HepG2 (cell line): ENCODE measurements at regions not wholly inside any gene's neighbourhood (a gene's known extent, or its start where the extent isn't known, plus 50 kb on each side); places are given as distances from the start of the nearest gene placed in this dataset.

Experiments used
- ATAC-seq: fragments of 200-7000 bp; cut with Tn5 transposase; 3 replicates; pipeline ENCODE4 v1.9.1; 2020; ENCODE audit warnings: mild to moderate bottlenecking, moderate library complexity
- BruUV-seq: library from RNA; stranded (reverse); fragments of 400-500 nt; replicated peaks from 2 replicates; lab custom pipeline; 2021; lab: Mats Ljungman, UMichigan
- CTCF ChIA-PET: fragments of 300-600 bp; formaldehyde crosslinking; extraction: SDS; loops from one replicate; lab custom pipeline; 2021; ENCODE audit warnings: low total read pairs, inconsistent platforms, low intra/inter-chr PET ratio; lab: Yijun Ruan, JAX
- POLR2A ChIA-PET: fragments of 350-600 bp; sonication (Branson Sonifier 250); formaldehyde crosslinking; loops from one replicate; lab custom pipeline; 2020; ENCODE audit warnings: antibody characterized with exemption, inconsistent platforms; lab: Yijun Ruan, JAX
- DNase-seq: peaks from one replicate; pipeline ENCODE4 v3.0.0-alpha.2; 2015; ENCODE audit warnings: low spot score
- FAIRE-seq: peaks from 3 replicates; lab custom pipeline; 2011; peaks lifted over from hg19 to GRCh38; lab: Jason Lieb, UNC
- H2AFZ ChIP-seq: one replicate; pipeline ENCODE4 v1.6.1; 2011; ENCODE audit warnings: low read length, inconsistent platforms
- H3K27ac ChIP-seq: fragments of 300-600 bp; 3 replicates; pipeline ENCODE4 v1.8.0; 2011; ENCODE audit warnings: mixed run types, mild to moderate bottlenecking, mixed read lengths, low read length, inconsistent platforms; ENCODE audit not compliant: insufficient read depth; ENCODE audit errors: extremely low read length
- H3K27me3 ChIP-seq, 2 experiments: fragments of 200-600 bp in 1 of 2; 2 replicates in 1 of 2; 3 replicates in 1 of 2; pipeline versions ENCODE4 v1.6.0 to v1.8.0; 2011; ENCODE audit warnings: low read length in 2 of 2, mild to moderate bottlenecking in 2 of 2, moderate library complexity in 2 of 2, inconsistent platforms in 1 of 2; ENCODE audit not compliant: insufficient read depth in 2 of 2, control insufficient read depth in 1 of 2
- H3K36me3 ChIP-seq, 2 experiments: fragments of 200-600 bp in 1 of 2; replicated peaks in 1 of 2; 2 replicates in 1 of 2; 3 replicates in 1 of 2; pipeline versions ENCODE4 v1.5.1 to v1.8.0; 2011; ENCODE audit warnings: low read length in 2 of 2, inconsistent platforms in 1 of 2; ENCODE audit not compliant: insufficient read depth in 2 of 2, control insufficient read depth in 1 of 2
- H3K4me1 ChIP-seq: 2 replicates; pipeline ENCODE4 v1.5.1; 2012; ENCODE audit warnings: low read length, inconsistent platforms; ENCODE audit not compliant: insufficient read depth
- H3K4me2 ChIP-seq: 2 replicates; pipeline ENCODE4 v1.6.0; 2011; ENCODE audit warnings: low read depth, low read length, inconsistent platforms
- H3K4me3 ChIP-seq, 3 experiments: fragments of 200-600 bp in 1 of 3; sonication (generic), shearing (Covaris generic) in 1 of 3; replicated peaks in 1 of 3; 2 replicates each; pipeline ENCODE4 v1.5.1; 2011 to 2016; ENCODE audit warnings: low read length in 3 of 3, inconsistent platforms in 2 of 3, low read depth in 2 of 3, mild to moderate bottlenecking in 2 of 3, control low read depth in 1 of 3, mixed read lengths in 1 of 3; ENCODE audit not compliant: insufficient read depth in 1 of 3
- H3K79me2 ChIP-seq: one replicate; pipeline ENCODE4 v1.6.1; 2011; ENCODE audit warnings: low read length, inconsistent platforms; ENCODE audit not compliant: insufficient read depth
- H3K9ac ChIP-seq: 2 replicates; pipeline ENCODE4 v1.6.0; 2011; ENCODE audit warnings: mild to moderate bottlenecking, low read depth, low read length, inconsistent platforms; ENCODE audit not compliant: insufficient read depth
- H3K9me3 ChIP-seq: 2 replicates; pipeline ENCODE4 v1.5.1; 2012; ENCODE audit warnings: mild to moderate bottlenecking, low read length
- H4K20me1 ChIP-seq: 2 replicates; pipeline ENCODE4 v1.6.0; 2011; ENCODE audit warnings: inconsistent platforms, mild to moderate bottlenecking, low read length, moderate library complexity; ENCODE audit not compliant: insufficient read depth
- AGO2 ChIP-seq: fragments of 200-400 bp; formaldehyde crosslinking; optimal IDR thresholded peaks from 2 replicates; pipeline ENCODE3; 2017; ENCODE audit warnings: mild to moderate bottlenecking, low read depth, low read length, moderate library complexity
- ATM ChIP-seq: fragments of 450-650 bp; IDR thresholded peaks from 2 replicates; pipeline ENCODE4 v1.7.1; 2017; ENCODE audit warnings: mild to moderate bottlenecking, borderline replicate concordance
- CENPX ChIP-seq: sonication (generic); formaldehyde crosslinking; IDR thresholded peaks from 2 replicates; pipeline ENCODE4 v1.9.0; 2021; ENCODE audit warnings: mild to moderate bottlenecking, missing genetic modification reagents, moderate library complexity
- CREB1 ChIP-seq, 2 experiments: fragments of 450-650 bp in 1 of 2; IDR thresholded peaks; 2 replicates each; pipeline ENCODE4 v1.6.1; 2016 to 2017; ENCODE audit warnings: control low read depth in 1 of 2, mild to moderate bottlenecking in 1 of 2, missing compliant biosample characterization in 1 of 2, missing genetic modification characterization in 1 of 2
- ELF1 ChIP-seq: sonication (generic); formaldehyde crosslinking; IDR thresholded peaks from 2 replicates; pipeline ENCODE4 v1.4.0; 2020; ENCODE audit warnings: missing genetic modification reagents
- JDP2 ChIP-seq: sonication (generic); formaldehyde crosslinking; IDR thresholded peaks from 2 replicates; pipeline ENCODE4 v1.8.1; 2022; ENCODE audit warnings: missing genetic modification reagents, borderline replicate concordance
- KDM3A ChIP-seq: IDR thresholded peaks from 2 replicates; pipeline ENCODE4 v1.6.1; 2018; ENCODE audit warnings: low read depth, missing compliant biosample characterization
- PRMT3 ChIP-seq: sonication (generic); formaldehyde crosslinking; IDR thresholded peaks from 2 replicates; pipeline ENCODE4 v1.8.1; 2022; ENCODE audit warnings: low read depth, mild to moderate bottlenecking, moderate library complexity, missing genetic modification reagents, borderline replicate concordance
- TEAD2 ChIP-seq: sonication (generic); formaldehyde crosslinking; IDR thresholded peaks from 2 replicates; pipeline ENCODE4 v1.9.0; 2021; ENCODE audit warnings: missing genetic modification reagents
- ZC3H4 ChIP-seq: sonication (generic); formaldehyde crosslinking; IDR thresholded peaks from 2 replicates; pipeline ENCODE4 v1.4.0; 2020; ENCODE audit warnings: missing genetic modification reagents, borderline replicate concordance
- ZNF24 ChIP-seq: fragments of 450-650 bp; IDR thresholded peaks from 2 replicates; pipeline ENCODE4 v1.6.1; 2017; ENCODE audit warnings: antibody characterized with exemption, mild to moderate bottlenecking
- ZNF337 ChIP-seq: sonication (generic); formaldehyde crosslinking; IDR thresholded peaks from 2 replicates; pipeline ENCODE4 v1.5.1; 2020; ENCODE audit warnings: missing genetic modification reagents, low read depth, mild to moderate bottlenecking, borderline replicate concordance
- ZNF496 ChIP-seq: sonication (generic); formaldehyde crosslinking; IDR thresholded peaks from 2 replicates; pipeline ENCODE4 v1.8.1; 2023; ENCODE audit warnings: mild to moderate bottlenecking, moderate library complexity, missing genetic modification reagents; ENCODE audit not compliant: insufficient replicate concordance
- ZNF775 ChIP-seq: sonication (generic); formaldehyde crosslinking; IDR thresholded peaks from 2 replicates; pipeline ENCODE4 v1.4.0; 2020; ENCODE audit warnings: missing genetic modification reagents, mild to moderate bottlenecking, moderate library complexity, borderline replicate concordance
- WGBS: methylation state at CpG from one replicate; pipeline ENCODE4 v1.1.6; 2017; ENCODE audit warnings: low lambda C conversion rate; 5-methylcytosine and 5-hydroxymethylcytosine counted together
- in situ Hi-C: cut with HindIII; loops from 2 replicates; pipeline ENCODE4 v1.10.0; 2017; ENCODE audit warnings: low pct_unique_long_range_greater_than_20kb; ENCODE audit not compliant: extremely low pct_ligation_motif_present
- intact Hi-C: fragments of 100-400 bp; cut with micrococcal nuclease; formaldehyde crosslinking; loops from one replicate; pipeline ENCODE4 v1.10.0; 2022; ENCODE audit not compliant: unreplicated experiment
- TF ChIP-seq, protein P1 (sequence below): sonication (generic); formaldehyde crosslinking; IDR thresholded peaks from 2 replicates; pipeline ENCODE4 v1.4.0; 2020; ENCODE audit warnings: missing genetic modification reagents

GRCh38 chr6:15741405-15741804 is 78.6 kb upstream of the DTNBP1 start (continued):
- TF ChIP-seq ZC3H4 (CRISPR knock-in tag) (no peak), ATM (no peak), CREB1 (IDR thresholded peaks at IDR 0.05) (0 out of 2 replicates have a peak, but pooled peaks have one; percentile 2), CREB1 (CRISPR knock-in tag; IDR thresholded peaks at IDR 0.05) (no peak)

GRCh38 chr6:15739867-15740266 is 77.0 kb upstream of the DTNBP1 start:
- BruUV-seq, result no TSS peak
- no peak overlapping the region for H3K4me2 ChIP-seq
- ChIA-PET POLR2A (no interaction called here), CTCF (no interaction called here)
- no peak overlapping the region for H3K4me3 ChIP-seq
- no peaks in the 10 kb centered on the region for H3K79me2 ChIP-seq
- 26% methylated on average over 3 of the region's 3 CpGs for WGBS
- TF ChIP-seq AGO2 (no peak), ZNF337 (CRISPR knock-in tag) (no peak), ZNF24 (no peak), TEAD2 (CRISPR knock-in tag) (no peak), ZNF496 (CRISPR knock-in tag) (no peak), ZNF775 (no peak), KDM3A (no peak), CENPX (CRISPR knock-in tag) (no peak), PRMT3 (no peak), JDP2 (CRISPR knock-in tag) (no peak), ELF1 (CRISPR knock-in tag) (no peak)
- TF ChIP-seq, protein P1, sequence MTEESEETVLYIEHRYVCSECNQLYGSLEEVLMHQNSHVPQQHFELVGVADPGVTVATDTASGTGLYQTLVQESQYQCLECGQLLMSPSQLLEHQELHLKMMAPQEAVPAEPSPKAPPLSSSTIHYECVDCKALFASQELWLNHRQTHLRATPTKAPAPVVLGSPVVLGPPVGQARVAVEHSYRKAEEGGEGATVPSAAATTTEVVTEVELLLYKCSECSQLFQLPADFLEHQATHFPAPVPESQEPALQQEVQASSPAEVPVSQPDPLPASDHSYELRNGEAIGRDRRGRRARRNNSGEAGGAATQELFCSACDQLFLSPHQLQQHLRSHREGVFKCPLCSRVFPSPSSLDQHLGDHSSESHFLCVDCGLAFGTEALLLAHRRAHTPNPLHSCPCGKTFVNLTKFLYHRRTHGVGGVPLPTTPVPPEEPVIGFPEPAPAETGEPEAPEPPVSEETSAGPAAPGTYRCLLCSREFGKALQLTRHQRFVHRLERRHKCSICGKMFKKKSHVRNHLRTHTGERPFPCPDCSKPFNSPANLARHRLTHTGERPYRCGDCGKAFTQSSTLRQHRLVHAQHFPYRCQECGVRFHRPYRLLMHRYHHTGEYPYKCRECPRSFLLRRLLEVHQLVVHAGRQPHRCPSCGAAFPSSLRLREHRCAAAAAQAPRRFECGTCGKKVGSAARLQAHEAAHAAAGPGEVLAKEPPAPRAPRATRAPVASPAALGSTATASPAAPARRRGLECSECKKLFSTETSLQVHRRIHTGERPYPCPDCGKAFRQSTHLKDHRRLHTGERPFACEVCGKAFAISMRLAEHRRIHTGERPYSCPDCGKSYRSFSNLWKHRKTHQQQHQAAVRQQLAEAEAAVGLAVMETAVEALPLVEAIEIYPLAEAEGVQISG (CRISPR knock-in tag), result no peak
- no peaks in the 10 kb centered on the region for H3K27me3 ChIP-seq
- ATAC-seq, result no peak
- H3K36me3 ChIP-seq, result no peaks in the 10 kb centered on the region
- H4K20me1 ChIP-seq, result no peaks in the 10 kb centered on the region
- no peak overlapping the region for H3K9ac ChIP-seq
- in situ Hi-C loops, result no loop called here
- H3K4me1 ChIP-seq, result peaks cover 11% of the 10 kb centered on the region
- no peaks in the 10 kb centered on the region for H3K9me3 ChIP-seq
- intact Hi-C loops, result no loop called here
- DNase-seq, result no peak
- H2AFZ ChIP-seq, result no peak overlapping the region
- no peak overlapping the region for H3K27ac ChIP-seq
- FAIRE-seq, result no peak
